Brain microvascular endothelial cell (primary cell): ENCODE measurements at regions not wholly inside any gene's neighbourhood (a gene's known extent, or its start where the extent isn't known, plus 50 kb on each side); places are given as distances from the start of the nearest gene placed in this dataset.

ENCODE experiments used
- DNase-seq: peaks from one replicate; pipeline ENCODE4 v3.0.0-alpha.2; 2020
- H3K27ac ChIP-seq: fragments of 250-450 bp; sonication (Bioruptor Pico); 2 replicates; pipeline ENCODE4 v1.5.1; 2020; ENCODE audit warnings: mild to moderate bottlenecking, moderate library complexity
- H3K27me3 ChIP-seq: fragments of 250-450 bp; sonication (Bioruptor Pico); replicated peaks from 2 replicates; pipeline ENCODE4 v1.5.1; 2020; ENCODE audit warnings: mild to moderate bottlenecking
- H3K36me3 ChIP-seq: fragments of 250-450 bp; sonication (Bioruptor Pico); replicated peaks from 2 replicates; pipeline ENCODE4 v1.5.1; 2020; ENCODE audit warnings: mild to moderate bottlenecking
- H3K4me3 ChIP-seq: 2 replicates; pipeline ENCODE4 v1.5.1; 2011; ENCODE audit warnings: low read depth, mild to moderate bottlenecking, control low read depth, low read length, moderate library complexity
- CTCF ChIP-seq: IDR thresholded peaks from 2 replicates; pipeline ENCODE4 v1.5.1; 2011; ENCODE audit warnings: low read depth, mild to moderate bottlenecking, moderate library complexity, low read length, control low read depth, inconsistent platforms; ENCODE audit errors: missing control alignments
- in situ Hi-C: cut with HindIII; loops from 2 replicates; pipeline ENCODE4 v1.10.0; 2017; ENCODE audit warnings: low sequenced_read_pairs, low pct_ligation_motif_present

DNA sequence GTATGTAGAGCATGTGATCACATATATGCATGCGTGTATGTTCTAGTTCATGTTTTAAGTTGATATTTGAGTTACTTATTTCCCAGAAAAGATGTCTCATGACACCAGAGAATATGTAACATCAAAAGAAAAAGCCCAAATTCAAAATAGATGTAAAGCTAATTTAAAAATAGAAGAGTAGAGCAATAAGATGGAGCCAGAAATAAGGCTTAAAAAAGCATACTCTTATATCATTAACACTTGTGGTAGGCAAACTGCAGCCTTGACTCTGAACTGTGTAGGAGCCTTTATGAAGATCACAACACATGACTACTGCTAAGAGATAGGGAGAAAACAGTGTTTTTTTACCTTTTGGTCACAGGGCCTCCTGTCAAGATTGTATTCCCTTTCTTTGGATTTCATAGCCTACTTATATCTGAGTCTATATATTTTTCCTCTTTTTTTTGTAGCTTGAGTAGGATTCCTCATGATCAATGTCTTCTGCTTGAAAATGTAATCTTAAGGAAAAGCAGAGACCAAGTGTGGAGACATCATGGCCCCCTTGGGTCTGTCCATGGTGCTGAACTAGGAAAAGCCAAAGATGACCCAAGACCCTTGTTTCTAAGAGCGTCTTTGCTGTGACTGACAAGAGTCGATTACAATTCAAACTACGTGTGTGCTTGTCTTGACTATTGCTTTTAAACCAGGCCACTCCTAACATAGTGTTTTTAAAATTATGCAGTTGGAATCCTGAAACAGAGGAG, 390.4 kb downstream of the SHISA9 start:
- DNase-seq: no peak
- Histone ChIP-seq H3K36me3 (no peaks in the 10 kb centered on the region), H3K4me3 (no peak overlapping the region), H3K27me3 (no peaks in the 10 kb centered on the region), H3K27ac (no peak overlapping the region)
- no peak for TF ChIP-seq CTCF
- in situ Hi-C loops: no loop called here

- TF ChIP-seq CTCF: no peak
- Histone ChIP-seq H3K27me3 (no peaks in the 10 kb centered on the region), H3K36me3 (no peaks in the 10 kb centered on the region), H3K27ac (no peak overlapping the region), H3K4me3 (no peak overlapping the region)
- in situ Hi-C loops: no loop called here
- no peak for DNase-seq
Observed at GRCh38 chr16:13296206-13296605, 394.8 kb downstream of the SHISA9 start.

GRCh38 chr16:13298666-13299065, 397.3 kb downstream of the SHISA9 start:
- H3K27ac ChIP-seq: no peak overlapping the region
- no peaks in the 10 kb centered on the region for H3K27me3 ChIP-seq
- no peaks in the 10 kb centered on the region for H3K36me3 ChIP-seq
- in situ Hi-C loops: no loop called here
- no peak for TF ChIP-seq CTCF
- no peak for DNase-seq
- H3K4me3 ChIP-seq: no peak overlapping the region

GRCh38 chr16:13300066-13300840, 398.9 kb downstream of the SHISA9 start:
- DNase-seq: no peak
- in situ Hi-C loops: no loop called here
- TF ChIP-seq CTCF: no peak
- H3K27ac ChIP-seq: no peak overlapping the region
- no peak overlapping the region for H3K4me3 ChIP-seq
- H3K36me3 ChIP-seq: no peaks in the 10 kb centered on the region
- no peaks in the 10 kb centered on the region for H3K27me3 ChIP-seq

GRCh38 chr16:13305019-13305755, 403.8 kb downstream of the SHISA9 start:
- Histone ChIP-seq H3K36me3 (no peaks in the 10 kb centered on the region), H3K4me3 (no peak overlapping the region), H3K27me3 (no peaks in the 10 kb centered on the region), H3K27ac (no peak overlapping the region)
- in situ Hi-C loops: no loop called here
- no peak for TF ChIP-seq CTCF
- DNase-seq: no peak
